IMR-90 (cell line): ENCODE measurements at regions not wholly inside any gene's neighbourhood (a gene's known extent, or its start where the extent isn't known, plus 50 kb on each side); places are given as distances from the start of the nearest gene placed in this dataset.

Source experiments
- ATAC-seq: fragments of 200-7000 bp; cut with Tn5 transposase; 2 replicates; pipeline ENCODE4 v1.9.1; 2020; ENCODE audit warnings: low read depth, mild to moderate bottlenecking, moderate library complexity
- BruUV-seq: library from RNA; stranded (reverse); fragments of 400-500 nt; replicated peaks from 2 replicates; lab custom pipeline; 2021; lab: Mats Ljungman, UMichigan
- CTCF ChIA-PET: fragments of 300-600 bp; formaldehyde crosslinking; extraction: SDS; loops from one replicate; lab custom pipeline; 2021; ENCODE audit warnings: antibody characterized with exemption; lab: Yijun Ruan, JAX
- POLR2A ChIA-PET: fragments of 300-600 bp; sonication (Branson Sonifier 250); formaldehyde crosslinking; loops from one replicate; lab custom pipeline; 2022; ENCODE audit warnings: antibody characterized with exemption; ENCODE audit not compliant: unreplicated experiment; lab: Charles Lee
- DNase-seq: peaks from one replicate; pipeline ENCODE4 v3.0.0; 2013
- H2AFZ ChIP-seq: replicated peaks from 2 replicates; pipeline ENCODE3; 2013; ENCODE audit warnings: low read length, mild to moderate bottlenecking; ENCODE audit not compliant: poor library complexity
- H2AK5ac ChIP-seq: 2 replicates; pipeline ENCODE4 v1.6.1; 2013; ENCODE audit warnings: low read depth, low read length, inconsistent platforms
- H2AK9ac ChIP-seq: replicated peaks from 2 replicates; pipeline ENCODE3; 2013; ENCODE audit warnings: mild to moderate bottlenecking, low read depth, low read length, moderate library complexity; ENCODE audit not compliant: poor library complexity
- H2BK120ac ChIP-seq: 2 replicates; pipeline ENCODE4 v1.6.1; 2013; ENCODE audit warnings: low read depth, low read length, inconsistent platforms
- H2BK15ac ChIP-seq: 3 replicates; pipeline ENCODE4 v1.6.1; 2013; ENCODE audit warnings: low read depth, low read length, inconsistent platforms
- H2BK20ac ChIP-seq: 2 replicates; pipeline ENCODE4 v1.6.1; 2013; ENCODE audit warnings: low read depth, mild to moderate bottlenecking, inconsistent platforms, low read length, moderate library complexity
- H2BK5ac ChIP-seq: 2 replicates; pipeline ENCODE4 v1.6.1; 2013; ENCODE audit warnings: mild to moderate bottlenecking, low read depth, low read length, inconsistent platforms; ENCODE audit not compliant: poor library complexity, severe bottlenecking
- H3K14ac ChIP-seq: replicated peaks from 2 replicates; pipeline ENCODE4 v1.6.1; 2013; ENCODE audit warnings: low read depth, low read length, inconsistent platforms
- H3K18ac ChIP-seq: 2 replicates; pipeline ENCODE4 v1.6.1; 2013; ENCODE audit warnings: low read depth, low read length, control low read depth
- H3K23ac ChIP-seq: 2 replicates; pipeline ENCODE4 v1.6.1; 2013; ENCODE audit warnings: low read depth, low read length, inconsistent platforms
- H3K27ac ChIP-seq: 2 replicates; pipeline ENCODE4 v1.5.1; 2013; ENCODE audit warnings: mild to moderate bottlenecking, control low read depth, low read length; ENCODE audit not compliant: insufficient read depth
- H3K27me3 ChIP-seq: 2 replicates; pipeline ENCODE4 v1.6.1; 2013; ENCODE audit warnings: low read length; ENCODE audit not compliant: control insufficient read depth, insufficient read depth
- H3K36me3 ChIP-seq: 2 replicates; pipeline ENCODE4 v1.6.1; 2013; ENCODE audit warnings: low read length, mixed read lengths; ENCODE audit not compliant: control insufficient read depth, insufficient read depth
- H3K4ac ChIP-seq: 2 replicates; pipeline ENCODE4 v1.6.1; 2013; ENCODE audit warnings: low read depth, low read length, inconsistent platforms
- H3K4me1 ChIP-seq: 2 replicates; pipeline ENCODE4 v1.6.1; 2013; ENCODE audit warnings: low read length, mixed read lengths; ENCODE audit not compliant: control insufficient read depth, insufficient read depth
- H3K4me2 ChIP-seq: 2 replicates; pipeline ENCODE4 v1.6.1; 2013; ENCODE audit warnings: low read depth, mild to moderate bottlenecking, control low read depth, low read length, moderate library complexity
- H3K4me3 ChIP-seq: 2 replicates; pipeline ENCODE4 v1.5.1; 2013; ENCODE audit warnings: low read depth, mild to moderate bottlenecking, control low read depth, low read length, moderate library complexity; ENCODE audit not compliant: insufficient read depth
- H3K56ac ChIP-seq: 2 replicates; pipeline ENCODE4 v1.6.1; 2013; ENCODE audit warnings: low read length, inconsistent platforms; ENCODE audit not compliant: insufficient read depth; ENCODE audit errors: extremely low read depth
- H3K79me1 ChIP-seq, 2 experiments: 2 replicates each; pipeline ENCODE4 v1.6.1; 2013; ENCODE audit warnings: low read length in 2 of 2, inconsistent platforms in 1 of 2, low read depth in 1 of 2
- H3K9ac ChIP-seq: 2 replicates; pipeline ENCODE4 v1.6.1; 2013; ENCODE audit warnings: low read depth, low read length, control low read depth
- H3K9me1 ChIP-seq: 2 replicates; pipeline ENCODE4 v1.6.1; 2013; ENCODE audit warnings: low read length, inconsistent platforms; ENCODE audit not compliant: insufficient read depth
- H3K9me3 ChIP-seq: 2 replicates; pipeline ENCODE4 v1.6.1; 2013; ENCODE audit warnings: low read length; ENCODE audit not compliant: control insufficient read depth, insufficient read depth
- H4K20me1 ChIP-seq: 2 replicates; pipeline ENCODE4 v1.6.1; 2013; ENCODE audit warnings: low read length, inconsistent platforms; ENCODE audit not compliant: insufficient read depth
- H4K5ac ChIP-seq: 2 replicates; pipeline ENCODE4 v1.6.1; 2013; ENCODE audit warnings: mild to moderate bottlenecking, low read depth, low read length, control low read depth
- H4K8ac ChIP-seq, 2 experiments: 2 replicates each; pipeline ENCODE4 v1.6.1; 2013; ENCODE audit warnings: low read depth in 2 of 2, low read length in 2 of 2, control low read depth in 1 of 2, inconsistent platforms in 1 of 2
- H4K91ac ChIP-seq: 2 replicates; pipeline ENCODE4 v1.6.1; 2013; ENCODE audit warnings: low read depth, low read length, inconsistent platforms; ENCODE audit not compliant: insufficient read depth
- BHLHE40 ChIP-seq: fragments of 150-350 bp; IDR thresholded peaks from 2 replicates; pipeline ENCODE4 v1.6.1; 2016; ENCODE audit warnings: mild to moderate bottlenecking, low read depth, low read length
- CEBPB ChIP-seq: IDR thresholded peaks from 2 replicates; pipeline ENCODE4 v1.6.1; 2012; ENCODE audit warnings: low read depth, low read length, improper control_type of control experiment
- CHD1 ChIP-seq: IDR thresholded peaks from 2 replicates; pipeline ENCODE4 v1.6.1; 2012; ENCODE audit warnings: low read depth, low read length, improper control_type of control experiment
- CTCF ChIP-seq: conservative IDR thresholded peaks from 2 replicates; pipeline ENCODE4 v1.5.1; 2012; ENCODE audit warnings: mild to moderate bottlenecking, low read depth, low read length, improper control_type of control experiment
- FOS ChIP-seq: fragments of 150-350 bp; IDR thresholded peaks from 2 replicates; pipeline ENCODE4 v1.6.1; 2016; ENCODE audit warnings: low read depth, low read length
- MAFK ChIP-seq: IDR thresholded peaks from 2 replicates; pipeline ENCODE4 v1.6.1; 2012; ENCODE audit warnings: low read depth, low read length, improper control_type of control experiment
- MAZ ChIP-seq: IDR thresholded peaks from 2 replicates; pipeline ENCODE4 v1.6.1; 2012; ENCODE audit warnings: low read depth, mild to moderate bottlenecking, low read length, improper control_type of control experiment, moderate library complexity, borderline replicate concordance
- MXI1 ChIP-seq: IDR thresholded peaks from 2 replicates; pipeline ENCODE4 v1.6.1; 2012; ENCODE audit warnings: low read depth, mild to moderate bottlenecking, low read length, moderate library complexity, borderline replicate concordance
- NFE2L2 ChIP-seq: fragments of 150-350 bp; IDR thresholded peaks from 2 replicates; pipeline ENCODE4 v1.6.1; 2016; ENCODE audit warnings: low read depth, mild to moderate bottlenecking, low read length
- POLR2A ChIP-seq: IDR thresholded peaks from 2 replicates; pipeline ENCODE4 v1.6.1; 2012; ENCODE audit warnings: mild to moderate bottlenecking, low read depth, low read length
- RAD21 ChIP-seq: IDR thresholded peaks from 2 replicates; pipeline ENCODE4 v1.6.1; 2012; ENCODE audit warnings: low read length, improper control_type of control experiment
- RCOR1 ChIP-seq: IDR thresholded peaks from 2 replicates; pipeline ENCODE4 v1.6.1; 2012; ENCODE audit warnings: mild to moderate bottlenecking, low read length, improper control_type of control experiment; ENCODE audit not compliant: insufficient replicate concordance
- RFX5 ChIP-seq: IDR thresholded peaks from 2 replicates; pipeline ENCODE4 v1.8.0; 2012; ENCODE audit warnings: low read depth, mild to moderate bottlenecking, low read length, moderate library complexity
- SMC3 ChIP-seq: fragments of 150-350 bp; IDR thresholded peaks from 2 replicates; pipeline ENCODE4 v1.6.1; 2016; ENCODE audit warnings: low read depth, mild to moderate bottlenecking, antibody characterized with exemption, low read length, moderate library complexity
- WGBS, 2 experiments: methylation state at CpG; one replicate each; pipeline versions ENCODE4 v1.1.5 to v1.1.7; 2013; ENCODE audit warnings: missing lambda C conversion rate in 2 of 2; ENCODE audit not compliant: insufficient read length in 1 of 2; ENCODE audit errors: extremely low coverage in 2 of 2; 5-methylcytosine and 5-hydroxymethylcytosine counted together
- dilution Hi-C: fragments of 300-500 bp; cut with HindIII; formaldehyde crosslinking; loops from one replicate; pipeline ENCODE4 v1.14.3; 2018; ENCODE audit warnings: low sequenced_read_pairs; ENCODE audit not compliant: unreplicated experiment
- in situ Hi-C: fragments of 300-500 bp; cut with MboI; formaldehyde crosslinking; loops from 3 replicates; pipeline ENCODE4 v1.14.3; 2019; ENCODE audit warnings: low sequenced_read_pairs, inconsistent platforms, mixed read lengths
- intact Hi-C: fragments of 100-400 bp; cut with micrococcal nuclease; formaldehyde crosslinking; loops from 2 replicates; pipeline ENCODE4 v1.10.0; 2022
- TF ChIP-seq, protein P1 (sequence below): fragments of 150-350 bp; IDR thresholded peaks from 2 replicates; pipeline ENCODE4 v1.6.1; 2017; ENCODE audit warnings: mild to moderate bottlenecking, antibody characterized with exemption, low read length, low read depth
- TF ChIP-seq, protein P2 (sequence below): fragments of 150-350 bp; IDR thresholded peaks from 2 replicates; pipeline ENCODE4 v1.6.1; 2016; ENCODE audit warnings: low read depth, mild to moderate bottlenecking, low read length, moderate library complexity, borderline replicate concordance

DNA sequence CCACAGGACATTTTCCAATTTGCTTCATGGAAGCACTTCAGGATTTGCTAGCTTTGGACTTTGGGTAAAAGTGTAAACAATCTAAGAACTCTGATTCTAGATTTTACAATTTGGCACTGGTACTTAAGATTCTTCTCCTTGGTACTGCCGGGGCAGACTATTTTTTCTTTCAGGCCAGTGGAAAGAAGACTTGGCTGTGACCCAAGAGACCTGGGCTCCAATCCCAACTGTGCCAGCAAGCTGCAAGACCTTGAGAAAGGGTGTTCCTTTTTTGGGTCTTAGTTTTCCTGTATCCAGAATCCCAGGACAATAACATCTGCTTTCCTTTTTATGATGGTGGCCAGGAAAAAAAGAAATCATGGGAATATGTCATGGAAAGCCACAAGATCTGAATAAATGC lies 148.1 kb upstream of the CRY1 start:
- Histone ChIP-seq H2AFZ (no peak overlapping the region), H3K27me3 (peaks cover 9% of the 10 kb centered on the region), H3K9ac (no peak overlapping the region), H3K36me3 (no peaks in the 10 kb centered on the region), H2BK20ac (no peak overlapping the region), H3K4ac (no peak overlapping the region), H2BK120ac (no peak overlapping the region), H3K18ac (no peak overlapping the region), H3K14ac (no peak overlapping the region), H4K8ac (no peak overlapping the region), H4K20me1 (no peaks in the 10 kb centered on the region), H4K5ac (no peak overlapping the region), H2AK9ac (no peak overlapping the region), H3K56ac (no peak overlapping the region), H2BK5ac (no peak overlapping the region), H3K9me3 (0 out of 2 replicates have a peak, but pooled peaks cover 1% of the 10 kb centered on the region), H4K91ac (no peak overlapping the region), H2BK15ac (no peak overlapping the region), H2AK5ac (no peak overlapping the region), H3K4me2 (no peak overlapping the region), H3K4me1 (no peaks in the 10 kb centered on the region; the same call in 1 of the 2 replicates), H3K79me1 (no peaks in the 10 kb centered on the region), H3K9me1 (no peaks in the 10 kb centered on the region), H3K4me3 (no peak overlapping the region), H3K27ac (no peak overlapping the region), H3K23ac (no peak overlapping the region)
- POLR2A ChIA-PET: no interaction called here
- intact Hi-C loops: no loop called here
- in situ Hi-C loops: no loop called here
- ATAC-seq (no peak), DNase-seq (no peak)
- dilution Hi-C loops: no loop called here
- CTCF ChIA-PET: no interaction called here
- TF ChIP-seq MAZ (no peak), RAD21 (no peak), FOS (no peak), CHD1 (no peak), CTCF (no peak), MXI1 (no peak), CEBPB (no peak), MAFK (no peak), RFX5 (no peak), RCOR1 (no peak), NFE2L2 (no peak), POLR2A (no peak), SMC3 (no peak), BHLHE40 (no peak)
- TF ChIP-seq, protein P1, sequence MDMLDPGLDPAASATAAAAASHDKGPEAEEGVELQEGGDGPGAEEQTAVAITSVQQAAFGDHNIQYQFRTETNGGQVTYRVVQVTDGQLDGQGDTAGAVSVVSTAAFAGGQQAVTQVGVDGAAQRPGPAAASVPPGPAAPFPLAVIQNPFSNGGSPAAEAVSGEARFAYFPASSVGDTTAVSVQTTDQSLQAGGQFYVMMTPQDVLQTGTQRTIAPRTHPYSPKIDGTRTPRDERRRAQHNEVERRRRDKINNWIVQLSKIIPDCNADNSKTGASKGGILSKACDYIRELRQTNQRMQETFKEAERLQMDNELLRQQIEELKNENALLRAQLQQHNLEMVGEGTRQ: no peak
- TF ChIP-seq, protein P2, sequence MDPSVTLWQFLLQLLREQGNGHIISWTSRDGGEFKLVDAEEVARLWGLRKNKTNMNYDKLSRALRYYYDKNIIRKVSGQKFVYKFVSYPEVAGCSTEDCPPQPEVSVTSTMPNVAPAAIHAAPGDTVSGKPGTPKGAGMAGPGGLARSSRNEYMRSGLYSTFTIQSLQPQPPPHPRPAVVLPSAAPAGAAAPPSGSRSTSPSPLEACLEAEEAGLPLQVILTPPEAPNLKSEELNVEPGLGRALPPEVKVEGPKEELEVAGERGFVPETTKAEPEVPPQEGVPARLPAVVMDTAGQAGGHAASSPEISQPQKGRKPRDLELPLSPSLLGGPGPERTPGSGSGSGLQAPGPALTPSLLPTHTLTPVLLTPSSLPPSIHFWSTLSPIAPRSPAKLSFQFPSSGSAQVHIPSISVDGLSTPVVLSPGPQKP: no peak
- BruUV-seq: no TSS peak
- no CpG with 5 or more reads among the region's 1 CpG for WGBS, 2 experiments
